ENCODE measurements at regions not wholly inside any gene's neighbourhood (a gene's known extent, or its start where the extent isn't known, plus 50 kb on each side); places are given as distances from the start of the nearest gene placed in this dataset.

- TF ChIP-seq ATF3 (CRISPR knock-in tag; IDR thresholded peaks at IDR 0.05) (no peak), HDAC2 (CRISPR knock-in tag; IDR thresholded peaks at IDR 0.05) (no peak), TAF1 (CRISPR knock-in tag; IDR thresholded peaks at IDR 0.05) (no peak), SUZ12 (IDR thresholded peaks at IDR 0.05; ENCODE audit: low read depth, low read length) (no peak), SMAD1 (CRISPR knock-in tag; IDR thresholded peaks at IDR 0.05; ENCODE audit: borderline replicate concordance, low read depth) (no peak), MATR3 (CRISPR knock-in tag; IDR thresholded peaks at IDR 0.05) (no peak), SNAPC5 (CRISPR knock-in tag; IDR thresholded peaks at IDR 0.05; ENCODE audit: borderline replicate concordance) (no peak), ZNF446 (CRISPR knock-in tag; IDR thresholded peaks at IDR 0.05) (no peak)
These were observed 659.8 kb upstream of the DIPK2B start for GRCh38 chrX:45860450-45860849.
